GM12873 (cell line): ENCODE measurements at regions not wholly inside any gene's neighbourhood (a gene's known extent, or its start where the extent isn't known, plus 50 kb on each side); places are given as distances from the start of the nearest gene placed in this dataset.

Experiments
- TF ChIP-seq, protein P1 (sequence below): IDR thresholded peaks from 2 replicates; pipeline ENCODE4 v1.5.1; 2012; ENCODE audit warnings: low read depth, mild to moderate bottlenecking, moderate library complexity, low read length, control low read depth; ENCODE audit not compliant: insufficient read depth; ENCODE audit errors: missing control alignments

GRCh38 chr9:135226369-135227050 lies 139.0 kb downstream of the OLFM1 start:
- TF ChIP-seq, protein P1, sequence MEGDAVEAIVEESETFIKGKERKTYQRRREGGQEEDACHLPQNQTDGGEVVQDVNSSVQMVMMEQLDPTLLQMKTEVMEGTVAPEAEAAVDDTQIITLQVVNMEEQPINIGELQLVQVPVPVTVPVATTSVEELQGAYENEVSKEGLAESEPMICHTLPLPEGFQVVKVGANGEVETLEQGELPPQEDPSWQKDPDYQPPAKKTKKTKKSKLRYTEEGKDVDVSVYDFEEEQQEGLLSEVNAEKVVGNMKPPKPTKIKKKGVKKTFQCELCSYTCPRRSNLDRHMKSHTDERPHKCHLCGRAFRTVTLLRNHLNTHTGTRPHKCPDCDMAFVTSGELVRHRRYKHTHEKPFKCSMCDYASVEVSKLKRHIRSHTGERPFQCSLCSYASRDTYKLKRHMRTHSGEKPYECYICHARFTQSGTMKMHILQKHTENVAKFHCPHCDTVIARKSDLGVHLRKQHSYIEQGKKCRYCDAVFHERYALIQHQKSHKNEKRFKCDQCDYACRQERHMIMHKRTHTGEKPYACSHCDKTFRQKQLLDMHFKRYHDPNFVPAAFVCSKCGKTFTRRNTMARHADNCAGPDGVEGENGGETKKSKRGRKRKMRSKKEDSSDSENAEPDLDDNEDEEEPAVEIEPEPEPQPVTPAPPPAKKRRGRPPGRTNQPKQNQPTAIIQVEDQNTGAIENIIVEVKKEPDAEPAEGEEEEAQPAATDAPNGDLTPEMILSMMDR: no peak

DNA sequence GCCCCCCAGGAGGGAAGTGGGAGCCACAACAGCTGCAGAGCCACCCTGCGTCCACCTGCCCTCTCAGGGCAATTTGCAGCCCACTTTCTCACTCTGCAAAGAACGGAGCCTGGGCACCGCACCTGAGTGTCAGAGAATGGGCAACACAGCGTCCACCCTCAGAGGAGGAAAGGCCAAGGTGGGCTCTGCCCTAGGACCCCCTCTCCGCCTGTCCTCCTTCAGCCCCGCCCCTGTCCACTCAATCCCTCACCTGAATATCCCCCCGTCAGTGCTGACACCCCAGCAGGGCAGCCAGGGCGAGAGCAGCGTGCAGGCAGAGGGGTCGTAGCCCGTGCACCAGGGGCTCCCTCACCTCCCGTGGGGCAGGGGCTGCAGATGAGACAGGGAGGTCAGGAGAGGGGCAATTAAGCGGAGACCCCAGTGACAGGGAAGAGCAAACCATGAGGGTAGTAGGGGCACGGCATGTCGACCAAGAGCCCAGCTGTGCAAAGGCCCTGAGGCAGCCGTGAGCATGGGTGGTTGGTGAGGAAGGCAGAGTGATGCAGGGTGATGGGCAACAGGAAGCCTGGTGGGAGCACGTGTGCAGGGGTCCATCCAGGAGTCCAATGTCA lies 140.3 kb downstream of the OLFM1 start:
- TF ChIP-seq, protein P1: no peak

GRCh38 chr9:135228345-135228982 lies 141.0 kb downstream of the OLFM1 start:
- TF ChIP-seq, protein P1: no peak

GRCh38 chr9:135228983-135229625 lies 141.6 kb downstream of the OLFM1 start:
- TF ChIP-seq, protein P1: no peak

DNA sequence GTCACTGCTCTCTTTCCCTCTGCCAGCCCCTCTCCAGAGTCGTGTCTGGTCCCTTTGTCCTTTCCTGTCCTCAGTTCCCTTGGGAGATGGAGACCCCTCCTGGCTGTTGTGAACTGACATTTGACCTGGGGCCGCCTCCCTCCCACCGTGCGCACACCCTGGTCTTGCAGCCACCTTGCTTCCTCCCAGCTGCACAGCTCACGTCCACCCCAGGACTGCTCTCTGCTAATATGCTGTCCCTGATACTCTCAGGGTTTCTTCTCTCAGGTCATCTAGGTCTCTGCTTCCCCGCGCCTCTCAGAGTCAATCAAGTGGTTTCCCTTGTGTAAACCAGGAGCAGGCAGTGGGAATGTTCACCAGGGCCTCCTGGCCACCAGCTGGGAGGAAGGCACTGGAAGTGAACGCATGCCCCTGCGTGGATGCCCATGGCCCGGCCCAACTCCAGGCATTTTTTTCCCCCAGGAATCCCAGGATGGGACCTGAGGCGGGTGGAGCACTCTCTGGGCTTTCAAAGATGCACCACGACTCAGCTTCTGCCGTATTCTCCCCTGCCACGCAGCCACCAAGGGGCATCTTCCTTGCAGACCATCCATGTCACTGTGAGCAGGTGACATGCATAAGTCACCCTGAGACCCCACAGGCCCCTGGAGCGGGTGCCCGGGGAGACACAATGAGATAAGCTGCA lies 142.4 kb downstream of the OLFM1 start:
- TF ChIP-seq, protein P1: no peak

- TF ChIP-seq, protein P1: no peak
Observed at GRCh38 chr9:135230386-135230765, 142.9 kb downstream of the OLFM1 start.
